ENCODE measurements at regions not wholly inside any gene's neighbourhood (a gene's known extent, or its start where the extent isn't known, plus 50 kb on each side); places are given as distances from the start of the nearest gene placed in this dataset.
"Not testable (repeated sequence)": the region's sequence is repeated elsewhere in the genome, so short reads cannot be mapped to it uniquely, and the experiment has no call there.

- no peak for TF ChIP-seq CTCF (IDR thresholded peaks at IDR 0.05; ENCODE audit: insufficient read depth, low read depth, low read length, missing control alignments)
- H3K4me3 ChIP-seq (ENCODE audit: low read depth, low read length), result no peak overlapping the region
- no peak for DNase-seq (ENCODE audit: low read depth)
Measured at GRCh38 chr2:234898534-234899053, 53.2 kb upstream of the SH3BP4 start.

GRCh38 chr2:234888442-234888841 lies 63.4 kb upstream of the SH3BP4 start:
- DNase-seq (ENCODE audit: low read depth); H3K4me3 ChIP-seq (ENCODE audit: low read depth, low read length): not testable (repeated sequence)

GRCh38 chr2:234887195-234887594 lies 64.6 kb upstream of the SH3BP4 start:
- no peak for DNase-seq (ENCODE audit: low read depth)
- H3K4me3 ChIP-seq (ENCODE audit: low read depth, low read length), result no peak overlapping the region
- TF ChIP-seq CTCF (IDR thresholded peaks at IDR 0.05; ENCODE audit: insufficient read depth, low read depth, low read length, missing control alignments), result no peak

- H3K4me3 ChIP-seq (ENCODE audit: low read depth, low read length), result no peak overlapping the region
- no peak for DNase-seq (ENCODE audit: low read depth)
- no peak for TF ChIP-seq CTCF (IDR thresholded peaks at IDR 0.05; ENCODE audit: insufficient read depth, low read depth, low read length, missing control alignments)
Measured at GRCh38 chr2:234885886-234886285, 65.9 kb upstream of the SH3BP4 start.

GRCh38 chr2:234885118-234885517 lies 66.7 kb upstream of the SH3BP4 start:
- no peak for TF ChIP-seq CTCF (IDR thresholded peaks at IDR 0.05; ENCODE audit: insufficient read depth, low read depth, low read length, missing control alignments)
- DNase-seq (ENCODE audit: low read depth), result no peak
- H3K4me3 ChIP-seq (ENCODE audit: low read depth, low read length), result no peak overlapping the region

- no peak overlapping the region for H3K4me3 ChIP-seq (ENCODE audit: low read depth, low read length)
- no peak for TF ChIP-seq CTCF (IDR thresholded peaks at IDR 0.05; ENCODE audit: insufficient read depth, low read depth, low read length, missing control alignments)
- DNase-seq (ENCODE audit: low read depth), result no peak
Measured at GRCh38 chr2:234884591-234884990, 67.2 kb upstream of the SH3BP4 start.

- peak; percentile 42 for DNase-seq (ENCODE audit: low read depth)
- H3K4me3 ChIP-seq (ENCODE audit: low read depth, low read length), result no peak overlapping the region
- peak; percentile 31 for TF ChIP-seq CTCF (IDR thresholded peaks at IDR 0.05; ENCODE audit: insufficient read depth, low read depth, low read length, missing control alignments)
Measured at GRCh38 chr2:234881413-234882241, 70.2 kb upstream of the SH3BP4 start.
